Keratinocyte (primary cell): ENCODE measurements at regions not wholly inside any gene's neighbourhood (a gene's known extent, or its start where the extent isn't known, plus 50 kb on each side); places are given as distances from the start of the nearest gene placed in this dataset.
"Not testable (repeated sequence)": the region's sequence is repeated elsewhere in the genome, so short reads cannot be mapped to it uniquely, and the experiment has no call there.

Experiments
- DNase-seq: peaks from one replicate; pipeline ENCODE4 v3.0.0-alpha.2; 2011; ENCODE audit warnings: low read depth, missing footprints, low spot score
- FAIRE-seq: peaks from 2 replicates; lab custom pipeline; 2011; peaks lifted over from hg19 to GRCh38; lab: Jason Lieb, UNC
- H2AFZ ChIP-seq: 2 replicates; pipeline ENCODE4 v1.6.0; 2012; ENCODE audit warnings: low read length, control low read depth, inconsistent platforms; ENCODE audit not compliant: control insufficient read depth
- H3K27ac ChIP-seq: 2 replicates; pipeline ENCODE4 v1.5.1; 2011; ENCODE audit warnings: low read length; ENCODE audit not compliant: control insufficient read depth, insufficient read depth
- H3K27me3 ChIP-seq: 3 replicates; pipeline ENCODE4 v1.6.0; 2011; ENCODE audit warnings: low read length; ENCODE audit not compliant: control insufficient read depth, insufficient read depth; ENCODE audit errors: extremely low read depth
- H3K36me3 ChIP-seq, 2 experiments: 2 replicates in 1 of 2; 3 replicates in 1 of 2; pipeline ENCODE4 v1.5.1; 2011; ENCODE audit warnings: low read length in 2 of 2, mild to moderate bottlenecking in 1 of 2; ENCODE audit not compliant: control insufficient read depth in 2 of 2, insufficient read depth in 2 of 2; ENCODE audit errors: extremely low read depth in 1 of 2
- H3K4me1 ChIP-seq: 3 replicates; pipeline ENCODE4 v1.5.1; 2011; ENCODE audit warnings: low read length; ENCODE audit not compliant: control insufficient read depth, insufficient read depth; ENCODE audit errors: extremely low read depth
- H3K4me2 ChIP-seq: 3 replicates; pipeline ENCODE4 v1.6.0; 2011; ENCODE audit warnings: low read depth, low read length; ENCODE audit not compliant: control insufficient read depth, insufficient read depth; ENCODE audit errors: extremely low read depth
- H3K4me3 ChIP-seq, 3 experiments: fragments of 200-600 bp in 1 of 3; sonication (generic) in 1 of 3; 2 replicates in 2 of 3; 3 replicates in 1 of 3; pipeline ENCODE4 v1.5.1; 2011 to 2016; ENCODE audit warnings: low read length in 3 of 3, mild to moderate bottlenecking in 3 of 3, control low read depth in 2 of 3, inconsistent platforms in 1 of 3, low read depth in 1 of 3, mixed read lengths in 1 of 3, mixed run types in 1 of 3, moderate library complexity in 1 of 3; ENCODE audit not compliant: control insufficient read depth in 2 of 3, insufficient read depth in 2 of 3; ENCODE audit errors: extremely low read depth in 1 of 3
- H3K79me2 ChIP-seq: 2 replicates; pipeline ENCODE4 v1.6.0; 2012; ENCODE audit warnings: low read length; ENCODE audit not compliant: control insufficient read depth, insufficient read depth
- H3K9ac ChIP-seq: 3 replicates; pipeline ENCODE4 v1.6.0; 2011; ENCODE audit warnings: low read length; ENCODE audit not compliant: control insufficient read depth, insufficient read depth; ENCODE audit errors: extremely low read depth
- H3K9me1 ChIP-seq: 3 replicates; pipeline ENCODE4 v1.6.0; 2011; ENCODE audit warnings: low read length; ENCODE audit not compliant: control insufficient read depth, insufficient read depth; ENCODE audit errors: extremely low read depth
- H3K9me3 ChIP-seq: 2 replicates; pipeline ENCODE4 v1.5.1; 2012; ENCODE audit warnings: low read depth, low read length; ENCODE audit not compliant: control insufficient read depth
- H4K20me1 ChIP-seq: 3 replicates; pipeline ENCODE4 v1.6.0; 2011; ENCODE audit warnings: low read length; ENCODE audit not compliant: control insufficient read depth, insufficient read depth; ENCODE audit errors: extremely low read depth
- dilution Hi-C: fragments of 300-500 bp; cut with MboI; formaldehyde crosslinking; loops from one replicate; pipeline ENCODE4 v1.7.0; 2020; ENCODE audit warnings: low sequenced_read_pairs; ENCODE audit not compliant: extremely low pct_ligation_motif_present
- small RNA-seq, 3 experiments: library from RNA; depleted of rRNA; stranded (forward); fragments of <200 nt; gene quantifications; one replicate each; pipeline ENCODE3, GENCODE V24; 2012; ENCODE audit warnings: low read depth in 3 of 3, low replicate concordance in 1 of 3; ENCODE audit not compliant: insufficient read length in 3 of 3
- TF ChIP-seq, protein P1 (sequence below), 3 experiments: IDR thresholded peaks in 1 of 3; conservative IDR thresholded peaks in 1 of 3; optimal IDR thresholded peaks in 1 of 3; 2 replicates in 2 of 3; 3 replicates in 1 of 3; pipeline versions ENCODE3 to v1.5.1; 2011; ENCODE audit warnings: low read length in 3 of 3, mild to moderate bottlenecking in 3 of 3, moderate library complexity in 2 of 3, control low read depth in 1 of 3, inconsistent platforms in 1 of 3; ENCODE audit not compliant: insufficient read depth in 2 of 3; ENCODE audit errors: extremely low read depth in 1 of 3

DNA sequence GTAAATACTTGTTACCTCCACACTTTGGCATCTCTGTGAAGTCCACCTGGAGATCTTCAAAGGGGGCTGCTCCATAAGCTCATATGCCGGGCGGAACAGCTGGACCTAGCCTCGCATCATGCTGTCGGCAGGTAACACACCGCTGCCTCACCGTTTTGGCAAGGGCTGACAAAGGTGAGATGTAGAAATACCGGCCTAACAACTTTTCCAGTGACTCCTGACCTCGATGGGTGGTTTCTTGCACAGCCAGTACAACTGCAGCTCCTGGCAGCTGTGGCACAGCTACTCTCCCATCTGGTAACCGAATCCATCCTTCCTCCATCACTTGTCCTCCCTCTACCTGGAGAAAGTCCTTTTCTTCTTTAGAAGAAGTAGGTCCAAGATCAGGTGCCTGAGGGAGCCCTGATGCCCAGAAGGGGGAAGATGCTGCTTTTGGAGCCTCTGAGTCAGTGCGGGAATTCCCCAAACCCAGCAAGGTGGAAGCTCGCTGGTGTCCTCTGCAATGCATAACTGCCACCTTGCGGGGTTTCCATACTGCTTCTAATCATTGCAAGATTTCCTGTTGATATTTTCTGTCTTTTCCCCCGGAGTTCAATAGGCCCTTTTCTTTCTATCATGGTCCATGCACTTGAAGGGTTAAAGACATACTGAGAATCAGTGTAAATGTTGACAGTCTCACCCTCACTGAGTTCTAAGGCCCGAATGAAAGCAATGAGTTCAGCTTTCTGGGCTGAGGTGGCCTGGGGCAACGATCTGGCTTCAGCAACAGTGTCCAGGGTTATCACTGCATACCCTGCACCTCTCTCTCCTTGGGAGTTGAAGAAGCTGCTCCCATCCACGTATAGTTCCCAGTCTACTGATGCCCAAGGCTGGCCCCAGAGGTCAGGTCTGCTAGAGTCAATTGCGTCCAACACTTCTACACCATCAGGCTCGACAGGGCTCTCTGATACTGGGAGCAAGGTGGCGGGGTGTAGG is 52.9 kb upstream of the ALDH3B2 start:
- H3K9me3 ChIP-seq, FAIRE-seq, H3K4me1 ChIP-seq, H3K27me3 ChIP-seq, H3K36me3 ChIP-seq, DNase-seq, H2AFZ ChIP-seq, H4K20me1 ChIP-seq, dilution Hi-C loops, H3K9me1 ChIP-seq, H3K4me2 ChIP-seq, H3K4me3 ChIP-seq, H3K27ac ChIP-seq, H3K79me2 ChIP-seq, H3K9ac ChIP-seq: not testable (repeated sequence)
- TF ChIP-seq, protein P1, sequence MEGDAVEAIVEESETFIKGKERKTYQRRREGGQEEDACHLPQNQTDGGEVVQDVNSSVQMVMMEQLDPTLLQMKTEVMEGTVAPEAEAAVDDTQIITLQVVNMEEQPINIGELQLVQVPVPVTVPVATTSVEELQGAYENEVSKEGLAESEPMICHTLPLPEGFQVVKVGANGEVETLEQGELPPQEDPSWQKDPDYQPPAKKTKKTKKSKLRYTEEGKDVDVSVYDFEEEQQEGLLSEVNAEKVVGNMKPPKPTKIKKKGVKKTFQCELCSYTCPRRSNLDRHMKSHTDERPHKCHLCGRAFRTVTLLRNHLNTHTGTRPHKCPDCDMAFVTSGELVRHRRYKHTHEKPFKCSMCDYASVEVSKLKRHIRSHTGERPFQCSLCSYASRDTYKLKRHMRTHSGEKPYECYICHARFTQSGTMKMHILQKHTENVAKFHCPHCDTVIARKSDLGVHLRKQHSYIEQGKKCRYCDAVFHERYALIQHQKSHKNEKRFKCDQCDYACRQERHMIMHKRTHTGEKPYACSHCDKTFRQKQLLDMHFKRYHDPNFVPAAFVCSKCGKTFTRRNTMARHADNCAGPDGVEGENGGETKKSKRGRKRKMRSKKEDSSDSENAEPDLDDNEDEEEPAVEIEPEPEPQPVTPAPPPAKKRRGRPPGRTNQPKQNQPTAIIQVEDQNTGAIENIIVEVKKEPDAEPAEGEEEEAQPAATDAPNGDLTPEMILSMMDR (optimal IDR thresholded peaks at IDR 0.05 in 1 of 3, IDR thresholded peaks at IDR 0.05 in 1 of 3, conservative IDR thresholded peaks at IDR 0.05 in 1 of 3; ENCODE audit: extremely low read depth in 1 of 3, insufficient read depth in 2 of 3, low read length in 3 of 3) = peak in 1 of 3 experiments; percentile 13

Small RNA genes in the stretch of these regions (small RNA-seq; reads per million reads assigned to genes)
- gene AP003385.4 = 0 reads per million in 3 experiments
- gene AP003716.2 = 0 reads per million in 3 experiments
- 0 to 0.33 (median 0) reads per million in 3 experiments for gene RNU6-46P
